Endometrium (tissue), 2 donors: ENCODE measurements at regions not wholly inside any gene's neighbourhood (a gene's known extent, or its start where the extent isn't known, plus 50 kb on each side); places are given as distances from the start of the nearest gene placed in this dataset.

Source experiments
- FAIRE-seq: peaks from 2 replicates; lab custom pipeline; 2012; peaks lifted over from hg19 to GRCh38; lab: Jason Lieb, UNC
- donor health status: control.
- donor health status: control.

DNA sequence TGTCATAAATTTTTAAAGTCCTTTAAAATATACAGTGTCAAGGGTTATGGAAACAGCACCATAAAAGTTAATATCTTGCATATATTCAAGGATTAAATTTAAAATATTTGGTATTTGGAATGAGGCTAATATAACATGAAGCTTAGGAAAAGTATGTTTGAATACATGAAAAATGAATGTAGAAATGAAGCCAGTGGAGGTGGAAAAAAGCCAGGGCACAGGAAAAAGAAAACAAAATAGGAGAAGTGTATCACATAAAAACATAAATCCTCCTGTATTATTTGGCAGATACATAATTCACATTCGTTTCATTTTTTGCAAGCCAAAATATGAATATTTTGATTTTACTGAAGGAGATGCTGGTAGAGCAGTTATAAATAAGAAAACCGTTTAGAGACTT lies 587.0 kb upstream of the ZNF608 start:
- peak; percentile 93 for FAIRE-seq

GRCh38 chr5:125336401-125336800 lies 590.0 kb upstream of the ZNF608 start:
- FAIRE-seq: no peak

GRCh38 chr5:125337294-125337693 lies 590.9 kb upstream of the ZNF608 start:
- FAIRE-seq: no peak

DNA sequence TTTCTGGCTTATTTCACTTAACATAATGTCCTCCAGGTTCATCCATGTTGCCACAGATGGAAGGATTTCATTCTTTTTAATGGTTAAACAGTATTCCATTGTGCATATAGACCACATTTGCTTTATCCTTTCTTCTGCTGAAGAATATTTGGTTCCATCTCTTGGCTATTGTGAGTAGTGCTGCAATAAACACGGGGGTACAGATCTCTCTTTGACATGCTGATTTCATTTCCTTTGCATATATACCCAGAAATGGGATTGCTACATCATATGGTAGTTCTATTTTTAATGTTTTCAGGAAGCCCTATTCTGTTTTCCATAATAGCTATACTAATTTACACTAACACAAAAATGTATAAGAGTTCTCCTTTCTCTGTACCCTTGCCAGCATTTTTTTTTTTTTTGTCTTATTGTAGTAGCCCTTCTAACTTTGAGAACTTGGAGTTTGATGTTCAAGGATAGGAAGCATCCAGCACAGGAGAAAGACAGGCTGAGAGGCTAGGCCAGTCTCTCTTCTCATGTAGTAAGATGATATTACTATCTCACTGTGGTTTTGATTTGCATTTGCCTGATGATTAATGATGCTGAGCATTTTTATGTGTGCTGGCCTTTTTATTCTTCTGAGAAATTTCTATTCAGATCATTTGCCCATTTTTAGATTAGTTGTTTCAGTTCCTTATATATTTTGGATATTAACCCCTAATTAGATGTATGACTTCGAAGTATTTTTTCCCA lies 592.2 kb upstream of the ZNF608 start:
- no peak for FAIRE-seq

GRCh38 chr5:125341436-125341835 lies 595.0 kb upstream of the ZNF608 start:
- no peak for FAIRE-seq

GRCh38 chr5:125343015-125343414 lies 596.6 kb upstream of the ZNF608 start:
- FAIRE-seq: no peak

- no peak for FAIRE-seq
Observed at GRCh38 chr5:125346316-125346715, 599.9 kb upstream of the ZNF608 start.

DNA sequence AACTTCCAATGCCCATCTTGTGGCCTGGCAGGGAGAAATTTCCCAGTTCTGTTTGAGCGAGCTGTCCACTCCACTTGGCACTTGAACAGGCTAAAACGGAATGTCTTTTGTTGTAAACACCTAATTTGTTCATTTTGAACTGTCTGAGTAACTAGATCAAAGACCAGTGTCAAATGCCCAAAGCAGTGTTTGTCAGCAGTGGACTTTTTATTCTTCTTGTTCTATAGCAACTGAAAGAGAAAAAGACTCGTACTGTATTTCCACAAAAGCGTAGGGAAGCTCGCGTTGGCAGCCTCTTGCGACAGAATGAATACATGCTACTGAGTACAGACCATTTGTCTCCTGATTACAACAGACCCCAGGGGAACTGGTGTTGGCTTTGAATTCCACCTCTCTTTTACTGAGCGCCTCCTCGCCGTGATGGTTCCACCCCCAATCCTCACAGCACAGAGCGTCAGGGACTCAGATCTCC lies 601.8 kb upstream of the ZNF608 start:
- FAIRE-seq: no peak

DNA sequence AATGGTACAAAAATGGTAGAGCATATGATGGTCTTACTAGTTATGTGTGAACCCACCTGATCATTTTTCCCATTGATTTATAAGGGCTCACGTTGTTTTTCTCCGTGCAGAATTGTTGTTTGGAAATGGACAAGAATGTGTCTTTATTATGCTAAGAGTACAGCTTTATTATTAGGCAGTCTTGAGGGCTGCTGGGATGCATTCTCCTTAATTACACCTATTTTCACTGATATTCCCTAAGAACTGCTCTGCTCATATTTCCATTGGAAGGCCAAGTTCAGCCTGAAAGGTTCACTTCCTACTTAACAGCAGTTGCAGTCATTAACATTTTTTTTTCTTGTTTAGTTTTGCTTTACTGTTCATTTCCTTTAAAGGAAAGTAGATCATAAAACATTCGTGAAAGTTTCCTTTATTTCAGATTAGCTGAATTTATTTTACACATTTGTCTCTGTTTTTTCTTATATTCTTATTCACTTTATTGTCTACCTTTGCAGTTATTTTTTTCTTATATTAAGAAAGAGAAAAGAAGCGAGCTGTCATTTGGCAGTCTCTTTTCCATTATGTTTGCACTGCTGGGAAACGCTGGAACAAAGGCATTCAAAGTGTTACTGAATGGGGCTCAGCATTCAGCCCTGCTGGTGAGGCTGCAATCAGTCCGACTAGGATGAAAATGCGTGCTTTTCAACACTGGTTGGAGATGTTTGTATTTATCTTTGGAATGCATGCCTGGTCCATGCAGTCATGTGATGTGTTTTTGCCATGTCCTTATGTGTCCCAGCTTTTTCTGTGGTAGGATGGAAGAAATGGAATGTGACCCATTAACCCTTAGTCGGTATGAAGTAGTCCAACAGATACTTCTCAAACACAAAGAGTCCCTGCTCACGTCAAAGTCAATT lies 602.7 kb upstream of the ZNF608 start:
- no peak for FAIRE-seq

DNA sequence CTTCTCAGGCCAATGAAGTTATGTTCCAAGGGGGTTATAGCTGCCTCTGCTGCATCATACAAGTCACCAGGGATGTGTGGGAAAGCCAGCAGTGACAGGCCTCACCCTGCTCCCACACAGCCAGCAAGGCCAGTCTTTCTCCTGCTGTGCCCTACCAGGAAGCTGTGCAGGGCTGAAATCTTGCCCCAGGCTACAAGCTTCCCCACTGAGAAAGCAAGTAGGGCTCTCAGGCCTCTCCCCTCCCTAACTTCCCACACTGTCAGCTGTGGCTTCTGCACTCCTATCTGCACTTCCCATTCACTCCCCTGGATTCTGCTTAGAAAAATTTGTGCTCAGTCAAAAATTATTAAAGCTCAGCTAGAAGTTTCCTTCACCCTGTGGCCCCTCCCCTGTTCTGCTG lies 611.2 kb upstream of the ZNF608 start:
- FAIRE-seq: no peak

DNA sequence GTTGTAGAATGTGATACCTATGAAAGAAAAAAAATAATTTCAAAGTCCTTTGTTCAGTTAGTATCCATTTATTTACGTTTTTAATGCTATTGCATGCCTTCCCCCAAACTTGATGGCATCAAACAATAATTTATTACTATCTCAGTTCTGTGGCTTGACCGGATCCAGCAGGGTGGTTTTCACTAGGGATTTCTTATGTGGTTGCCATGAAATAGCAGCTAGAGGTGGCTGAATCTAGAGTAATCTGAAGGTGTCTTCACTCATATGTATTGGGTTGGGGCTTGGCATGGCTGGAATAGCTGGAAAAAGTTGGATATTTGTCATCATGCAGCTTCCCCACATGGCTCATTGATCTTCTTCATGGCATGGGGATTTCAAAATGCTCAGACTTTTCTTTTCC lies 619.3 kb upstream of the ZNF608 start:
- no peak for FAIRE-seq

DNA sequence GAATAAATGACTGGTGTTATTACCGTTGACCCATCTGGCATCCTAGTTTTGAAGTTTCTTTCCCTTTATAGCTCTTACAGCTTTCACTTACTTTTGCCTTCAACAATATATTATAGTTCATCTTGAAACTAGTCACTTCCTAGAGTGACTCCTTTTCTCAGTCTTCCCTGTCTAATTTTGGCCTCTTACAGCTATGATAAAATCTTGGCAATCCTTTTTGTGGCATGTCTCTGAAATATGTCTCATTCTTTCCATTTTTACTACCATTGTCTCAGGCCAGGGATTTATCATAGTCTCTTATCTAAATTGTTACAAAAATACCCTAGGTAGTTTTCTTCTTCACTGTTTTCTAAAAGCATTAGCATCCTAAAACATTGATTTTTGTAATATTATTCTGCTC lies 621.3 kb upstream of the ZNF608 start:
- no peak for FAIRE-seq

DNA sequence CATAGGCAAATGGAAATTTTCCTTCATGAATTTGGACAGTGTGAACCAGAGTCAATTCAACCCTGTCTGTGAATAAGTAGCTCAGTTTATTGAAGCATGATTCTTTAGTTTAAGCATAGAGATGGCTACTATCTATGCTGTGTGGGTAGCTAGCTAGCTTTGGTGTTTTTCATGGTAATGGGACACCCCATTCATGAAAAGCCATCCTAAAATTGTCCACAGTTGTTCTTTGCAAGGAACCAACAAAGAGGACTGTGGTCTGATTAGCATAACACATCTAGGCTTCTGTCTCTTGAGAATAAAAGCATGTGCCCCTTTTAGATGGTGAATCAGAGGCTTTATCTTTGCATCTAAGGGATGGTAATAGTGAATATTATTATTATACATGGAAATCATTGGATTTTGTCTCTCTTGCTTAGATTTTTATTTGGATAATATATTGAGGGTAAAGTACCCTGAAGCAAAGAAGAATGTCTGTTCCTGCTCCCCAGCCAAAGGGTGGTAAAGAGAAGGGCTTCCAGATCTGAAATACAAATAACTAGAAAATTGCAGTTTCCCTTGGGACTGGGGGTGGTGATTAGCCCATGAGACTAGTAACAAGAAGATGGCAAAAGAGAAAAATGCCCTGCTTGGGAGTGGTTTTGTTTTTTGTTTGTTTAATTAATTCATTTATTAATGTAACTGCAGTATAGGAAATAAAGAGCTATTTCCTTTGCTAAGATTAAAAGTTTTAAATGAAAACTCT lies 624.2 kb upstream of the ZNF608 start:
- FAIRE-seq: no peak

GRCh38 chr5:125372694-125373631 lies 626.5 kb upstream of the ZNF608 start:
- FAIRE-seq: no peak

DNA sequence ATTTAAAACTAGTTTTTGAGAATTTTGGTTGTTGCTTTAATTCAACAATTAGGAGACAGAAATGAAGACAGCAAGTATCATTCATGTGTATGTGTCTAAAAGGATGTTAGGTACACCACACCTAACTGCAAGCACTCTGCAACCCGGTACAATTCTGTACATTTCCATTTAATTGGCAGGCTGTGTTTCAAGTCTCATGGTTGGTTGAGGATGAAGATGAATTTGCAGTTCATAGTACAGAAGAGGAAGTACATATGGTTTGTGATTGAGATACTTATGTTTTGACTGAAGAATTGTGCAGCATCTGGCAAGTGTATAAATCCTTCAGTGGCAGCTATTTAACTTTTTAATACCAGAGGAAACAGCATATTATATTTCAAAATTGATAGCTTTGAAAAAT lies 628.7 kb upstream of the ZNF608 start:
- no peak for FAIRE-seq

DNA sequence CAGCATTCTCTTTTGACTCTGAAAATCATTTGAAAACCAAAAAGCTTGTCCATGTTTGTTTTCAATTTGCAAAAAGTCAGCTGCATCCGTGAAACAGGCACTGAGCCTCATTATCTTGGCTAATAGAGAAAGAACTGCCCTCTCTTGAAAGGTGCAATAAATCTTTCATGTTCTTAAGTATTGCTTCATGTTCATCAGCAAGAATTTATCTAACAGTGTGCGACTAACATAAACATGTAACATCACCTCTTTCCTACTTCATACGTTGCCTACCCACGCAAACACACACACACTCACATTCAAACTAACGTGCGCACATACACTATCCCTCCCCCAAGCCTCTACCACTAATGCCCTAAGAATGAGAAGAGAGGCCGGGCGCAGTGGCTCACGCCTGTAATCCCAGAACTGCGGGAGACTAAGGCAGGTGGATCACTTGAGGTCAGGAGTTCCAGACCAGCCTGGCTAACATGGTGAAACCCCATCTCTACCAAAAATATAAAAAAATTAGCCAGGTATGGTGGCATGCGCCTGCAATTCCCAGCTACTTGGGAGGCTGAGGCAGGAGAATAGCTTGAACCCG lies 629.7 kb upstream of the ZNF608 start:
- no peak for FAIRE-seq

DNA sequence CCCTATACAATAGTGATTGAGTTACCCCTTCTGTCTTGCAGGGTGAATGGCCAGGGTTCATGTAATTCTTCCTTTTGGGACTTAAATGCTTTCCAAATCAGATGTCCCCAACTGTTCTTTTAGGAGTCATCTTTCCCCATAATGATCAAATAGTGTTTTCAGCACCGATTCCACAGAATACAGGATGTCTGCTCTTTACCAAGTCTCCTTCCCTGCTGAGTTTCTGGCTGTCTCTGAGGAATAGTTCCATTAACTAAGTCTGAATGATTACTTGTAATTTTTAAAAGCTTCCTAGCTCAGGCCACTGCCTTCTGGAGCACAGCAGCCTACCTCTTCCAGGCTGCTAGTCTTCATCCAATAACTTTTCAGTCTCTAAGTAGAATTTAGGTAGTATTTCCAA lies 630.7 kb upstream of the ZNF608 start:
- FAIRE-seq: no peak

- FAIRE-seq: no peak
Observed at GRCh38 chr5:125381290-125381689, 634.9 kb upstream of the ZNF608 start.

DNA sequence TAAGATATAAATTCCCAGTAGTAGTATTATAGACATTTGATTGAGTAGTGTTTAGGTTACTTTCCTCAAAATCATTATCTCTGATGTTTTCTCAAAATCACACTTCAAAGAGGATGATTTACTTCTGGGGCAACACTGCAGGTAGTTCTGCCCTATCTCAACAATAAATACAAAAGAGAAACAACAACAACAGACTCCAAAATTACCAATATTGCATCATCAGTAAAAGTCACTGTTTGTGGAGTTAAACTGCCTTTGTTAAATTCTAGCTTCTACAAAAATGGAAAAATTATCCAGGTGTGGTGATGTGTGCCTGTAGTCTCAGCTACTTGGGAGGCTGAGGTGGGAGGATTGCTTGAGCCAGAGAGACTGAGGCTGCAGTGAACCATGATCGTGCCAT lies 637.6 kb upstream of the ZNF608 start:
- FAIRE-seq: no peak

DNA sequence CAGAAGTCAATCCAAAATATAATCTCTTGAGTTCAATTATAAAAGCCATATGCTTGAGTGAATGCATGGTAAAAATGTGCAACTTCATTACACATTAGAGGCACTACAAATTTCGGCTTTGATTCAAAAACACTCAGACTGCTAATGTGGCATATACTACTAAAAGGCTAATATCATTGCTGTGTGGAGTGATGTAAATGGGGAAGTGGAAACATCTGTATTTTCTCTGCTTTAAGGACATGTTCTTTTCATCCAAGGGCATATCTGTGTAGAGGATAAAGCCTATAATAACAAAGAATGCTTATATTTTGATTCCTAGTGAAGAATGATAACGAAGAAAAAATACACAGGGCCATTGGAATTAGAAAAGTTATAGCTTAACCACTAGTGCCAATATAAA lies 643.9 kb upstream of the ZNF608 start:
- no peak for FAIRE-seq

GRCh38 chr5:125393221-125393815 lies 646.9 kb upstream of the ZNF608 start:
- FAIRE-seq: no peak
